Kidney (tissue), 13 donors: ENCODE measurements at regions not wholly inside any gene's neighbourhood (a gene's known extent, or its start where the extent isn't known, plus 50 kb on each side); places are given as distances from the start of the nearest gene placed in this dataset.

Source experiments
- DNase-seq, 5 donors: peaks; one replicate each; pipeline ENCODE4 v3.0.0-alpha.2; 2013 to 2020
- FAIRE-seq: peaks from 2 replicates; lab custom pipeline; 2012; peaks lifted over from hg19 to GRCh38; lab: Jason Lieb, UNC
- H3K27ac ChIP-seq, 2 donors: one replicate each; pipeline ENCODE4 v1.7.0; 2013; ENCODE audit warnings: low read depth in 2 of 2, low read length in 2 of 2, inconsistent platforms in 1 of 2
- H3K27me3 ChIP-seq: one replicate; pipeline ENCODE4 v1.7.1; 2013; ENCODE audit warnings: low read length, inconsistent platforms; ENCODE audit not compliant: control insufficient read depth, insufficient read depth
- H3K36me3 ChIP-seq, 3 donors: one replicate each; pipeline versions ENCODE4 v1.7.0 to v1.7.1; 2013; ENCODE audit warnings: low read length in 3 of 3, control low read depth in 1 of 3, inconsistent platforms in 1 of 3; ENCODE audit not compliant: insufficient read depth in 3 of 3, control insufficient read depth in 2 of 3
- H3K4me1 ChIP-seq, 3 donors: one replicate each; pipeline versions ENCODE4 v1.7.0 to v1.7.1; 2013; ENCODE audit warnings: low read length in 3 of 3, inconsistent platforms in 1 of 3, low read depth in 1 of 3; ENCODE audit not compliant: control insufficient read depth in 2 of 3, insufficient read depth in 2 of 3
- H3K4me3 ChIP-seq, 3 donors: one replicate each; pipeline versions ENCODE4 v1.7.0 to v1.8.1; 2013; ENCODE audit warnings: low read length in 3 of 3, control low read depth in 1 of 3, inconsistent platforms in 1 of 3
- H3K9ac ChIP-seq, 3 donors: one replicate each; pipeline versions ENCODE4 v1.7.0 to v1.7.1; 2013; ENCODE audit warnings: low read length in 3 of 3, control low read depth in 1 of 3, inconsistent platforms in 1 of 3
- H3K9me3 ChIP-seq, 3 donors: one replicate each; pipeline versions ENCODE4 v1.7.0 to v1.7.1; 2013; ENCODE audit warnings: low read length in 3 of 3, control low read depth in 1 of 3, inconsistent platforms in 1 of 3; ENCODE audit not compliant: control insufficient read depth in 2 of 3, insufficient read depth in 1 of 3
- intact Hi-C: fragments of 100-400 bp; cut with DNase I; formaldehyde crosslinking; loops from one replicate; pipeline ENCODE4 v1.11.1; 2022
- TF ChIP-seq, protein P1 (sequence below): IDR thresholded peaks from 3 replicates; pipeline ENCODE4 v1.5.1; 2012; ENCODE audit warnings: mild to moderate bottlenecking, moderate library complexity, borderline replicate concordance; ENCODE audit not compliant: insufficient read depth; ENCODE audit errors: extremely low read depth
- donor health status: control.
- donor health status: control.
- donor health status: control.
- donor health status: control.
- donor health status: control.
- donor health status: DM: yes; HTN: yes; CAD: no.
- donor health status: Normal renal cell carcinoma (clear cell type).

DNA sequence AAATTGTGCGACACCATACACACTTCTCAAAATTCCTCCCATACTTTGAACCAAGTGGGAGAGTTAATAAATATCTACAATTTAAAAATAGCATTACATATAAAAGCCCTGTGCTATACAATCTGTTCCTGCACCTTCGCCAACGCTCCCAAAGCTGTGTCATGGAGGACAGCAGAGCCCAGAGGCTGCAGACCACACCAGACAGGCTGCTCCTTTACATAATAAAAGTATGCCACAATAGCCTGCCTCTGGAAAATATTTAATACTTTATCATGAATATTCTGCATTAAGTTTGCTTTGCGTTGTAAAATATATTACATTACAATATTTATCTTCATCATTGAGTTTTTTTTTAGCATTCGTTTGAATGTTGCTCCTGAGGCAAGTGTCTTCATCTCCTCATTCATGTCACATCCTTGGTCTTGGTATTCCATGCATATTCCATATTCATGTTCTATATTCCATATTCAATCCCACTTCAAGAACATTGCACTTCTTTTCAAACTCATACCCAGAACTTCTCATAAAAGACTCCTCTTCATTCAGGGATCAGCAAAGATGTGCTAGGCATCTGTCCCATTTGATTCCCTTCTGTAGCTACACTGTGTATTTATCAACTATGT is 663.9 kb downstream of the POM121L12 start:
- FAIRE-seq = no peak

DNA sequence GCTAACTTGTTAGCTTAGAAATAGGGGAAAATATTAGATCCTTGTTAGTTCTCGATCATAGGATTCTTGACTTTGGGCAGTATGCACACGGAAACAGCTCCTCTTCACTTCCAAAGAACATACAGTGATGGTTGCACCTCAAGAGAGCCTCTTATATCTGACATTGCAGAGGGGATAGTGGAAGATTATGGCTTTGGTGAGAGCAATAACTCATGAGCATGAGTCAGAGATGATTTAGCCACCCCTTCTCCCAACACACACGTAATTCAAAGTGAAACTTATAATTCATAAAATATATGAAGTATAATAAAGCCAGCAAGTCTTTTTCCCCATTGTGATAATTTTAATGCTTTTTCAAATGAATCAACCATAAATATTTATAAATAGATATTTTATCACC is 683.7 kb downstream of the POM121L12 start:
- intact Hi-C loops = no loop called here
- Histone ChIP-seq H3K4me3 (no peak overlapping the region), H3K36me3 (no peaks in the 10 kb centered on the region), H3K27me3 (no peaks in the 10 kb centered on the region), H3K9ac (no peak overlapping the region), H3K27ac (no peak overlapping the region), H3K9me3 (no peaks in the 10 kb centered on the region), H3K4me1 (no peaks in the 10 kb centered on the region)
- FAIRE-seq = no peak
- TF ChIP-seq, protein P1, sequence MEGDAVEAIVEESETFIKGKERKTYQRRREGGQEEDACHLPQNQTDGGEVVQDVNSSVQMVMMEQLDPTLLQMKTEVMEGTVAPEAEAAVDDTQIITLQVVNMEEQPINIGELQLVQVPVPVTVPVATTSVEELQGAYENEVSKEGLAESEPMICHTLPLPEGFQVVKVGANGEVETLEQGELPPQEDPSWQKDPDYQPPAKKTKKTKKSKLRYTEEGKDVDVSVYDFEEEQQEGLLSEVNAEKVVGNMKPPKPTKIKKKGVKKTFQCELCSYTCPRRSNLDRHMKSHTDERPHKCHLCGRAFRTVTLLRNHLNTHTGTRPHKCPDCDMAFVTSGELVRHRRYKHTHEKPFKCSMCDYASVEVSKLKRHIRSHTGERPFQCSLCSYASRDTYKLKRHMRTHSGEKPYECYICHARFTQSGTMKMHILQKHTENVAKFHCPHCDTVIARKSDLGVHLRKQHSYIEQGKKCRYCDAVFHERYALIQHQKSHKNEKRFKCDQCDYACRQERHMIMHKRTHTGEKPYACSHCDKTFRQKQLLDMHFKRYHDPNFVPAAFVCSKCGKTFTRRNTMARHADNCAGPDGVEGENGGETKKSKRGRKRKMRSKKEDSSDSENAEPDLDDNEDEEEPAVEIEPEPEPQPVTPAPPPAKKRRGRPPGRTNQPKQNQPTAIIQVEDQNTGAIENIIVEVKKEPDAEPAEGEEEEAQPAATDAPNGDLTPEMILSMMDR = no peak
- no peak for DNase-seq

More for the DNA sequence above, 663.9 kb downstream of the POM121L12 start:
- Histone ChIP-seq H3K4me3 (no peak overlapping the region), H3K36me3 (no peaks in the 10 kb centered on the region), H3K27me3 (no peaks in the 10 kb centered on the region), H3K9ac (no peak overlapping the region), H3K9me3 (peaks cover 0 to 2% (median 0%) of the 10 kb centered on the region in 3 donors), H3K4me1 (no peaks in the 10 kb centered on the region), H3K27ac (no peak overlapping the region)
- intact Hi-C loops = no loop called here
- TF ChIP-seq, protein P1 = no peak
- DNase-seq = no peak

DNA sequence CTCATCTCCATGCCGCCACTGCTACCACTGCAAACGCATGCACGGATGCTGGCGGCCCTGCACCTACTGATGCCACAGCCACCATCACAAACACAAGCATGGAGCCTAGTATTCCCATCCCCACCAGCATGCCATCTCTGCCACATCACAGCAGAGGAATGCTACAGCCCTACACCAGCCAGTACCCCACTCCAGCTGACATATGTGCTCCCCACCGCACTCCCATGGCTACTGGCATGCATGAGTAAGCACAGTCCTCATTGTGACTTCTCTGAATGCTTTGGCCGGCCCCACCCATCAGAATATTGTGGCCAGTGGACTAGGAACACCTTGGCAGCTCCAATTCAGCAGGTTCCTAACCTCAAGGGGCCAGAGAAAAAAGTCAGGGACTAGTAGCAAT is 705.5 kb downstream of the POM121L12 start:
- no peak overlapping the region for H3K27ac ChIP-seq
- FAIRE-seq (no peak), DNase-seq (no peak)
- H3K36me3 ChIP-seq = no peaks in the 10 kb centered on the region
- H3K9ac ChIP-seq = no peak overlapping the region
- no peaks in the 10 kb centered on the region for H3K27me3 ChIP-seq
- H3K4me1 ChIP-seq = no peaks in the 10 kb centered on the region
- intact Hi-C loops = no loop called here
- H3K4me3 ChIP-seq = no peak overlapping the region
- TF ChIP-seq, protein P1 = no peak
- H3K9me3 ChIP-seq = peaks cover 0 to 6% (median 0%) of the 10 kb centered on the region in 3 donors
